ENCODE measurements at regions not wholly inside any gene's neighbourhood (a gene's known extent, or its start where the extent isn't known, plus 50 kb on each side); places are given as distances from the start of the nearest gene placed in this dataset.

GRCh38 chr9:73371801-73372200 lies 220.1 kb downstream of the ANXA1 start:
- no peak for TF ChIP-seq EZH2phosphoT487 (IDR thresholded peaks at IDR 0.05)
- TF ChIP-seq EZH2 (IDR thresholded peaks at IDR 0.05): no peak
